IMR-90 (cell line): ENCODE measurements at regions not wholly inside any gene's neighbourhood (a gene's known extent, or its start where the extent isn't known, plus 50 kb on each side); places are given as distances from the start of the nearest gene placed in this dataset.

ENCODE experiments used
- ATAC-seq: fragments of 200-7000 bp; cut with Tn5 transposase; 2 replicates; pipeline ENCODE4 v1.9.1; 2020; ENCODE audit warnings: low read depth, mild to moderate bottlenecking, moderate library complexity
- BruUV-seq: library from RNA; stranded (reverse); fragments of 400-500 nt; replicated peaks from 2 replicates; lab custom pipeline; 2021; lab: Mats Ljungman, UMichigan
- CTCF ChIA-PET: fragments of 300-600 bp; formaldehyde crosslinking; extraction: SDS; loops from one replicate; lab custom pipeline; 2021; ENCODE audit warnings: antibody characterized with exemption; lab: Yijun Ruan, JAX
- POLR2A ChIA-PET: fragments of 300-600 bp; sonication (Branson Sonifier 250); formaldehyde crosslinking; loops from one replicate; lab custom pipeline; 2022; ENCODE audit warnings: antibody characterized with exemption; ENCODE audit not compliant: unreplicated experiment; lab: Charles Lee
- DNase-seq: peaks from one replicate; pipeline ENCODE4 v3.0.0; 2013
- H2AFZ ChIP-seq: replicated peaks from 2 replicates; pipeline ENCODE3; 2013; ENCODE audit warnings: low read length, mild to moderate bottlenecking; ENCODE audit not compliant: poor library complexity
- H2AK5ac ChIP-seq: 2 replicates; pipeline ENCODE4 v1.6.1; 2013; ENCODE audit warnings: low read depth, low read length, inconsistent platforms
- H2AK9ac ChIP-seq: replicated peaks from 2 replicates; pipeline ENCODE3; 2013; ENCODE audit warnings: mild to moderate bottlenecking, low read depth, low read length, moderate library complexity; ENCODE audit not compliant: poor library complexity
- H2BK120ac ChIP-seq: 2 replicates; pipeline ENCODE4 v1.6.1; 2013; ENCODE audit warnings: low read depth, low read length, inconsistent platforms
- H2BK15ac ChIP-seq: 3 replicates; pipeline ENCODE4 v1.6.1; 2013; ENCODE audit warnings: low read depth, low read length, inconsistent platforms
- H2BK20ac ChIP-seq: 2 replicates; pipeline ENCODE4 v1.6.1; 2013; ENCODE audit warnings: low read depth, mild to moderate bottlenecking, inconsistent platforms, low read length, moderate library complexity
- H2BK5ac ChIP-seq: 2 replicates; pipeline ENCODE4 v1.6.1; 2013; ENCODE audit warnings: mild to moderate bottlenecking, low read depth, low read length, inconsistent platforms; ENCODE audit not compliant: poor library complexity, severe bottlenecking
- H3K14ac ChIP-seq: replicated peaks from 2 replicates; pipeline ENCODE4 v1.6.1; 2013; ENCODE audit warnings: low read depth, low read length, inconsistent platforms
- H3K18ac ChIP-seq: 2 replicates; pipeline ENCODE4 v1.6.1; 2013; ENCODE audit warnings: low read depth, low read length, control low read depth
- H3K23ac ChIP-seq: 2 replicates; pipeline ENCODE4 v1.6.1; 2013; ENCODE audit warnings: low read depth, low read length, inconsistent platforms
- H3K27ac ChIP-seq: 2 replicates; pipeline ENCODE4 v1.5.1; 2013; ENCODE audit warnings: mild to moderate bottlenecking, control low read depth, low read length; ENCODE audit not compliant: insufficient read depth
- H3K27me3 ChIP-seq: 2 replicates; pipeline ENCODE4 v1.6.1; 2013; ENCODE audit warnings: low read length; ENCODE audit not compliant: control insufficient read depth, insufficient read depth
- H3K36me3 ChIP-seq: 2 replicates; pipeline ENCODE4 v1.6.1; 2013; ENCODE audit warnings: low read length, mixed read lengths; ENCODE audit not compliant: control insufficient read depth, insufficient read depth
- H3K4ac ChIP-seq: 2 replicates; pipeline ENCODE4 v1.6.1; 2013; ENCODE audit warnings: low read depth, low read length, inconsistent platforms
- H3K4me1 ChIP-seq: 2 replicates; pipeline ENCODE4 v1.6.1; 2013; ENCODE audit warnings: low read length, mixed read lengths; ENCODE audit not compliant: control insufficient read depth, insufficient read depth
- H3K4me2 ChIP-seq: 2 replicates; pipeline ENCODE4 v1.6.1; 2013; ENCODE audit warnings: low read depth, mild to moderate bottlenecking, control low read depth, low read length, moderate library complexity
- H3K4me3 ChIP-seq: 2 replicates; pipeline ENCODE4 v1.5.1; 2013; ENCODE audit warnings: low read depth, mild to moderate bottlenecking, control low read depth, low read length, moderate library complexity; ENCODE audit not compliant: insufficient read depth
- H3K56ac ChIP-seq: 2 replicates; pipeline ENCODE4 v1.6.1; 2013; ENCODE audit warnings: low read length, inconsistent platforms; ENCODE audit not compliant: insufficient read depth; ENCODE audit errors: extremely low read depth
- H3K79me1 ChIP-seq, 2 experiments: 2 replicates each; pipeline ENCODE4 v1.6.1; 2013; ENCODE audit warnings: low read length in 2 of 2, inconsistent platforms in 1 of 2, low read depth in 1 of 2
- H3K9ac ChIP-seq: 2 replicates; pipeline ENCODE4 v1.6.1; 2013; ENCODE audit warnings: low read depth, low read length, control low read depth
- H3K9me1 ChIP-seq: 2 replicates; pipeline ENCODE4 v1.6.1; 2013; ENCODE audit warnings: low read length, inconsistent platforms; ENCODE audit not compliant: insufficient read depth
- H3K9me3 ChIP-seq: 2 replicates; pipeline ENCODE4 v1.6.1; 2013; ENCODE audit warnings: low read length; ENCODE audit not compliant: control insufficient read depth, insufficient read depth
- H4K20me1 ChIP-seq: 2 replicates; pipeline ENCODE4 v1.6.1; 2013; ENCODE audit warnings: low read length, inconsistent platforms; ENCODE audit not compliant: insufficient read depth
- H4K5ac ChIP-seq: 2 replicates; pipeline ENCODE4 v1.6.1; 2013; ENCODE audit warnings: mild to moderate bottlenecking, low read depth, low read length, control low read depth
- H4K8ac ChIP-seq, 2 experiments: 2 replicates each; pipeline ENCODE4 v1.6.1; 2013; ENCODE audit warnings: low read depth in 2 of 2, low read length in 2 of 2, control low read depth in 1 of 2, inconsistent platforms in 1 of 2
- H4K91ac ChIP-seq: 2 replicates; pipeline ENCODE4 v1.6.1; 2013; ENCODE audit warnings: low read depth, low read length, inconsistent platforms; ENCODE audit not compliant: insufficient read depth
- BHLHE40 ChIP-seq: fragments of 150-350 bp; IDR thresholded peaks from 2 replicates; pipeline ENCODE4 v1.6.1; 2016; ENCODE audit warnings: mild to moderate bottlenecking, low read depth, low read length
- FOS ChIP-seq: fragments of 150-350 bp; IDR thresholded peaks from 2 replicates; pipeline ENCODE4 v1.6.1; 2016; ENCODE audit warnings: low read depth, low read length
- MAZ ChIP-seq: IDR thresholded peaks from 2 replicates; pipeline ENCODE4 v1.6.1; 2012; ENCODE audit warnings: low read depth, mild to moderate bottlenecking, low read length, improper control_type of control experiment, moderate library complexity, borderline replicate concordance
- MXI1 ChIP-seq: IDR thresholded peaks from 2 replicates; pipeline ENCODE4 v1.6.1; 2012; ENCODE audit warnings: low read depth, mild to moderate bottlenecking, low read length, moderate library complexity, borderline replicate concordance
- RFX5 ChIP-seq: IDR thresholded peaks from 2 replicates; pipeline ENCODE4 v1.8.0; 2012; ENCODE audit warnings: low read depth, mild to moderate bottlenecking, low read length, moderate library complexity
- SMC3 ChIP-seq: fragments of 150-350 bp; IDR thresholded peaks from 2 replicates; pipeline ENCODE4 v1.6.1; 2016; ENCODE audit warnings: low read depth, mild to moderate bottlenecking, antibody characterized with exemption, low read length, moderate library complexity
- WGBS, 2 experiments: methylation state at CpG; one replicate each; pipeline versions ENCODE4 v1.1.5 to v1.1.7; 2013; ENCODE audit warnings: missing lambda C conversion rate in 2 of 2; ENCODE audit not compliant: insufficient read length in 1 of 2; ENCODE audit errors: extremely low coverage in 2 of 2; 5-methylcytosine and 5-hydroxymethylcytosine counted together
- dilution Hi-C: fragments of 300-500 bp; cut with HindIII; formaldehyde crosslinking; loops from one replicate; pipeline ENCODE4 v1.14.3; 2018; ENCODE audit warnings: low sequenced_read_pairs; ENCODE audit not compliant: unreplicated experiment
- in situ Hi-C: fragments of 300-500 bp; cut with MboI; formaldehyde crosslinking; loops from 3 replicates; pipeline ENCODE4 v1.14.3; 2019; ENCODE audit warnings: low sequenced_read_pairs, inconsistent platforms, mixed read lengths
- intact Hi-C: fragments of 100-400 bp; cut with micrococcal nuclease; formaldehyde crosslinking; loops from 2 replicates; pipeline ENCODE4 v1.10.0; 2022
- TF ChIP-seq, protein P1 (sequence below): conservative IDR thresholded peaks from 2 replicates; pipeline ENCODE4 v1.5.1; 2012; ENCODE audit warnings: mild to moderate bottlenecking, low read depth, low read length, improper control_type of control experiment

GRCh38 chr5:93320920-93321445 lies 260.0 kb downstream of the NR2F1-AS1 start:
- H3K4me1 ChIP-seq = peaks cover 2% of the 10 kb centered on the region; the same call in 1 of the 2 replicates
- H3K4me2 ChIP-seq = no peak overlapping the region
- no TSS peak for BruUV-seq
- no peak overlapping the region for H3K9ac ChIP-seq
- H3K23ac ChIP-seq = peak overlapping the region; percentile 25; the same call in 1 of the 2 replicates
- no peak overlapping the region for H3K56ac ChIP-seq
- no peak overlapping the region for H2BK20ac ChIP-seq
- in situ Hi-C loops (no loop called here), intact Hi-C loops (no loop called here), dilution Hi-C loops (no loop called here)
- no peak overlapping the region for H2BK15ac ChIP-seq
- no peak overlapping the region for H3K27ac ChIP-seq
- H2BK120ac ChIP-seq = no peak overlapping the region
- POLR2A ChIA-PET = no interaction called here
- WGBS, 2 experiments = 80% methylated on average over 1 of the region's 3 CpGs; no CpG with 5 or more reads in 1 of the 2 experiments
- no peak overlapping the region for H2AK9ac ChIP-seq
- CTCF ChIA-PET = no interaction called here
- no peaks in the 10 kb centered on the region for H3K27me3 ChIP-seq
- H2AFZ ChIP-seq = no peak overlapping the region
- DNase-seq (no peak), ATAC-seq (no peak)
- H3K9me1 ChIP-seq = no peaks in the 10 kb centered on the region
- no peak overlapping the region for H4K8ac ChIP-seq
- H3K36me3 ChIP-seq = no peaks in the 10 kb centered on the region
- no peaks in the 10 kb centered on the region for H3K79me1 ChIP-seq
- no peak overlapping the region for H3K18ac ChIP-seq
- H4K20me1 ChIP-seq = no peaks in the 10 kb centered on the region
- no peaks in the 10 kb centered on the region for H3K9me3 ChIP-seq
- no peak overlapping the region for H4K91ac ChIP-seq
- TF ChIP-seq SMC3 = no peak
- TF ChIP-seq RFX5 = no peak
- no peak for TF ChIP-seq MXI1
- TF ChIP-seq FOS = no peak
- no peak for TF ChIP-seq MAZ
- no peak for TF ChIP-seq BHLHE40
- TF ChIP-seq, protein P1, sequence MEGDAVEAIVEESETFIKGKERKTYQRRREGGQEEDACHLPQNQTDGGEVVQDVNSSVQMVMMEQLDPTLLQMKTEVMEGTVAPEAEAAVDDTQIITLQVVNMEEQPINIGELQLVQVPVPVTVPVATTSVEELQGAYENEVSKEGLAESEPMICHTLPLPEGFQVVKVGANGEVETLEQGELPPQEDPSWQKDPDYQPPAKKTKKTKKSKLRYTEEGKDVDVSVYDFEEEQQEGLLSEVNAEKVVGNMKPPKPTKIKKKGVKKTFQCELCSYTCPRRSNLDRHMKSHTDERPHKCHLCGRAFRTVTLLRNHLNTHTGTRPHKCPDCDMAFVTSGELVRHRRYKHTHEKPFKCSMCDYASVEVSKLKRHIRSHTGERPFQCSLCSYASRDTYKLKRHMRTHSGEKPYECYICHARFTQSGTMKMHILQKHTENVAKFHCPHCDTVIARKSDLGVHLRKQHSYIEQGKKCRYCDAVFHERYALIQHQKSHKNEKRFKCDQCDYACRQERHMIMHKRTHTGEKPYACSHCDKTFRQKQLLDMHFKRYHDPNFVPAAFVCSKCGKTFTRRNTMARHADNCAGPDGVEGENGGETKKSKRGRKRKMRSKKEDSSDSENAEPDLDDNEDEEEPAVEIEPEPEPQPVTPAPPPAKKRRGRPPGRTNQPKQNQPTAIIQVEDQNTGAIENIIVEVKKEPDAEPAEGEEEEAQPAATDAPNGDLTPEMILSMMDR = no peak
- no peak overlapping the region for H3K4me3 ChIP-seq
- no peak overlapping the region for H2BK5ac ChIP-seq
- no peak overlapping the region for H2AK5ac ChIP-seq
- peak overlapping the region; percentile 16; the same call in 1 of the 2 replicates for H3K4ac ChIP-seq
- no peak overlapping the region for H4K5ac ChIP-seq
- H3K14ac ChIP-seq = peak overlapping the region; percentile 57; the same call in 1 of the 2 replicates
